H1 (cell line): ENCODE measurements at regions not wholly inside any gene's neighbourhood (a gene's known extent, or its start where the extent isn't known, plus 50 kb on each side); places are given as distances from the start of the nearest gene placed in this dataset.

Experiments
- CTCF ChIA-PET: fragments of 300-600 bp; sonication (Branson Sonifier 250); formaldehyde crosslinking; loops from one replicate; lab custom pipeline; 2021; ENCODE audit not compliant: partially characterized antibody; lab: Charles Lee
- POLR2A ChIA-PET: fragments of 300-600 bp; sonication (Branson Sonifier 250); formaldehyde crosslinking; loops from one replicate; lab custom pipeline; 2021; ENCODE audit warnings: inconsistent platforms; ENCODE audit not compliant: partially characterized antibody; lab: Charles Lee
- DNase-seq, 2 experiments: peaks; one replicate each; pipeline versions ENCODE4 v3.0.0 to v3.0.0-alpha.2; 2010 to 2022; ENCODE audit warnings: low spot score in 2 of 2, low read depth in 1 of 2, mixed read lengths in 1 of 2
- FAIRE-seq: peaks from 2 replicates; lab custom pipeline; 2011; peaks lifted over from hg19 to GRCh38; lab: Jason Lieb, UNC
- H2AFZ ChIP-seq: 2 replicates; pipeline ENCODE4 v1.8.1; 2012; ENCODE audit warnings: low read length, inconsistent platforms
- H2AK5ac ChIP-seq: 2 replicates; pipeline ENCODE4 v1.6.1; 2013; ENCODE audit warnings: low read depth, low read length
- H2BK120ac ChIP-seq: replicated peaks from 2 replicates; pipeline ENCODE3; 2013; ENCODE audit warnings: low read depth, low read length, inconsistent platforms
- H2BK12ac ChIP-seq: 2 replicates; pipeline ENCODE4 v1.6.1; 2013; ENCODE audit warnings: low read depth, low read length
- H2BK15ac ChIP-seq: 2 replicates; pipeline ENCODE4 v1.6.1; 2013; ENCODE audit warnings: low read length
- H2BK20ac ChIP-seq: 2 replicates; pipeline ENCODE4 v1.6.1; 2013; ENCODE audit warnings: low read length
- H2BK5ac ChIP-seq: 2 replicates; pipeline ENCODE4 v1.6.1; 2013; ENCODE audit warnings: low read depth, low read length
- H3K14ac ChIP-seq: 2 replicates; pipeline ENCODE4 v1.6.1; 2013; ENCODE audit warnings: inconsistent platforms; ENCODE audit not compliant: insufficient read length
- H3K18ac ChIP-seq: 2 replicates; pipeline ENCODE4 v1.6.1; 2013; ENCODE audit warnings: low read length; ENCODE audit errors: extremely low read depth
- H3K23ac ChIP-seq: 2 replicates; pipeline ENCODE4 v1.6.1; 2013; ENCODE audit warnings: inconsistent platforms; ENCODE audit not compliant: insufficient read length
- H3K23me2 ChIP-seq: 2 replicates; pipeline ENCODE4 v1.6.1; 2013; ENCODE audit warnings: low read depth, low read length
- H3K27ac ChIP-seq: 2 replicates; pipeline ENCODE4 v1.6.1; 2011; ENCODE audit warnings: low read depth, low read length, inconsistent platforms
- H3K27me3 ChIP-seq, 4 experiments: replicated peaks in 1 of 4; 1 replicate in 1 of 4; 2 replicates in 3 of 4; pipeline versions ENCODE4 v1.6.1 to v1.8.1; 2011 to 2013; ENCODE audit warnings: low read length in 3 of 4, mild to moderate bottlenecking in 3 of 4, inconsistent platforms in 2 of 4, mixed read lengths in 2 of 4, moderate library complexity in 1 of 4; ENCODE audit not compliant: control insufficient read depth in 3 of 4, insufficient read depth in 3 of 4; ENCODE audit errors: extremely low read depth in 1 of 4
- H3K36me3 ChIP-seq, 4 experiments: 2 replicates each; pipeline versions ENCODE4 v1.6.1 to v1.8.1; 2011 to 2013; ENCODE audit warnings: mild to moderate bottlenecking in 4 of 4, low read length in 3 of 4, moderate library complexity in 2 of 4, control low read depth in 1 of 4, inconsistent platforms in 1 of 4; ENCODE audit not compliant: insufficient read depth in 4 of 4, control insufficient read depth in 2 of 4
- H3K4ac ChIP-seq: replicated peaks from 2 replicates; pipeline ENCODE3; 2013; ENCODE audit warnings: low read length, low read depth, mixed read lengths, inconsistent platforms; ENCODE audit not compliant: insufficient read length
- H3K4me1 ChIP-seq, 4 experiments: replicated peaks in 1 of 4; 1 replicate in 1 of 4; 2 replicates in 3 of 4; pipeline versions ENCODE4 v1.6.1 to v1.8.1; 2011 to 2013; ENCODE audit warnings: low read length in 3 of 4, inconsistent platforms in 2 of 4, mixed read lengths in 1 of 4; ENCODE audit not compliant: insufficient read depth in 4 of 4, control insufficient read depth in 3 of 4
- H3K4me2 ChIP-seq, 2 experiments: 2 replicates each; pipeline versions ENCODE4 v1.6.1 to v1.8.1; 2011 to 2013; ENCODE audit warnings: low read depth in 2 of 2, low read length in 2 of 2, control low read depth in 1 of 2, inconsistent platforms in 1 of 2, mild to moderate bottlenecking in 1 of 2; ENCODE audit not compliant: insufficient read depth in 1 of 2
- H3K4me3 ChIP-seq, 4 experiments: fragments of 200-600, 300-600 bp in 1 of 4; sonication (generic), shearing (Covaris generic), sonication (Bioruptor Twin) in 1 of 4; 2 replicates each; pipeline versions ENCODE4 v1.5.1 to v1.8.1; 2011 to 2016; ENCODE audit warnings: low read length in 4 of 4, low read depth in 3 of 4, control low read depth in 2 of 4, inconsistent platforms in 2 of 4, mild to moderate bottlenecking in 2 of 4, mixed read lengths in 1 of 4, moderate library complexity in 1 of 4; ENCODE audit not compliant: insufficient read depth in 2 of 4; ENCODE audit errors: extremely low read depth in 1 of 4
- H3K56ac ChIP-seq: replicated peaks from 2 replicates; pipeline ENCODE3; 2013; ENCODE audit warnings: low read depth, mild to moderate bottlenecking, mixed read lengths, low read length, inconsistent platforms; ENCODE audit not compliant: insufficient read length
- H3K79me1 ChIP-seq: 2 replicates; pipeline ENCODE4 v1.6.1; 2013; ENCODE audit warnings: low read depth, low read length, control low read depth
- H3K79me2 ChIP-seq, 2 experiments: 2 replicates each; pipeline versions ENCODE4 v1.6.1 to v1.8.1; 2012 to 2013; ENCODE audit warnings: low read length in 2 of 2, mild to moderate bottlenecking in 2 of 2, inconsistent platforms in 1 of 2; ENCODE audit not compliant: insufficient read depth in 2 of 2, control insufficient read depth in 1 of 2
- H3K9ac ChIP-seq, 4 experiments: replicated peaks in 1 of 4; 1 replicate in 1 of 4; 2 replicates in 3 of 4; pipeline versions ENCODE4 v1.6.1 to v1.8.1; 2011 to 2013; ENCODE audit warnings: low read depth in 3 of 4, low read length in 3 of 4, control low read depth in 2 of 4, mild to moderate bottlenecking in 2 of 4, moderate library complexity in 2 of 4, inconsistent platforms in 1 of 4; ENCODE audit errors: extremely low read depth in 1 of 4
- H3K9me3 ChIP-seq, 2 experiments: 2 replicates each; pipeline versions ENCODE4 v1.6.1 to v1.8.1; 2012 to 2013; ENCODE audit warnings: mild to moderate bottlenecking in 2 of 2, moderate library complexity in 2 of 2, control low read depth in 1 of 2, inconsistent platforms in 1 of 2, low read depth in 1 of 2, low read length in 1 of 2, mixed read lengths in 1 of 2; ENCODE audit not compliant: insufficient read depth in 2 of 2
- H4K20me1 ChIP-seq, 2 experiments: replicated peaks in 1 of 2; 2 replicates each; pipeline versions ENCODE3 to v1.8.1; 2011 to 2013; ENCODE audit warnings: inconsistent platforms in 2 of 2, low read length in 2 of 2, mild to moderate bottlenecking in 1 of 2; ENCODE audit not compliant: insufficient read depth in 2 of 2, control insufficient read depth in 1 of 2
- H4K5ac ChIP-seq: 2 replicates; pipeline ENCODE4 v1.6.1; 2013; ENCODE audit warnings: low read length, low read depth, mixed read lengths, inconsistent platforms; ENCODE audit not compliant: insufficient read length
- H4K8ac ChIP-seq: 2 replicates; pipeline ENCODE4 v1.8.0; 2013; ENCODE audit warnings: mild to moderate bottlenecking, moderate library complexity, low read length, inconsistent platforms; ENCODE audit not compliant: insufficient read depth; ENCODE audit errors: extremely low read depth
- H4K91ac ChIP-seq: replicated peaks from 2 replicates; pipeline ENCODE3; 2013; ENCODE audit warnings: low read length, mixed read lengths, inconsistent platforms; ENCODE audit not compliant: insufficient read length
- ATF2 ChIP-seq: IDR thresholded peaks from 2 replicates; pipeline ENCODE4 v1.6.1; 2012; ENCODE audit warnings: low read length, inconsistent platforms
- ATF3 ChIP-seq: IDR thresholded peaks from 2 replicates; pipeline ENCODE4 v1.6.1; 2011; ENCODE audit warnings: low read depth, mild to moderate bottlenecking, low read length; ENCODE audit not compliant: insufficient read depth
- JUND ChIP-seq: IDR thresholded peaks from 2 replicates; pipeline ENCODE4 v1.6.1; 2011; ENCODE audit warnings: mild to moderate bottlenecking, improper control_type of control experiment, low read length
- NANOG ChIP-seq: IDR thresholded peaks from 2 replicates; pipeline ENCODE4 v1.6.1; 2011; ENCODE audit warnings: low read length, low read depth, mild to moderate bottlenecking, inconsistent platforms; ENCODE audit not compliant: insufficient read depth, poor library complexity, severe bottlenecking
- POLR2A ChIP-seq, 2 experiments: IDR thresholded peaks; 1 replicate in 1 of 2; 2 replicates in 1 of 2; pipeline ENCODE4 v1.6.1; 2011; ENCODE audit warnings: low read depth in 2 of 2, low read length in 2 of 2, mild to moderate bottlenecking in 2 of 2; ENCODE audit errors: control extremely low read depth in 1 of 2
- SAP30 ChIP-seq: fragments of 300-600 bp; sonication (generic); IDR thresholded peaks from 2 replicates; pipeline ENCODE4 v1.7.1; 2012; ENCODE audit warnings: low read length, moderate library complexity, mild to moderate bottlenecking, inconsistent platforms; ENCODE audit not compliant: insufficient read depth, insufficient replicate concordance
- SP2 ChIP-seq: IDR thresholded peaks from 2 replicates; pipeline ENCODE4 v1.6.1; 2012; ENCODE audit warnings: mild to moderate bottlenecking, low read length, inconsistent platforms
- SP4 ChIP-seq: IDR thresholded peaks from 2 replicates; pipeline ENCODE4 v1.6.1; 2012; ENCODE audit warnings: low read length, inconsistent platforms
- SUZ12 ChIP-seq: fragments of 200-600 bp; sonication (generic); IDR thresholded peaks from 2 replicates; pipeline ENCODE4 v1.6.1; 2012; ENCODE audit warnings: mild to moderate bottlenecking, inconsistent platforms, low read length, moderate library complexity, mixed read lengths
- WGBS, 2 experiments: shearing (Covaris generic) in 1 of 2; methylation state at CpG; one replicate each; pipeline versions ENCODE4 v1.1.6 to v1.1.7; 2013 to 2015; ENCODE audit warnings: low lambda C conversion rate in 2 of 2, mixed read lengths in 2 of 2, inconsistent platforms in 1 of 2, low coverage in 1 of 2, missing lambda C conversion rate in 1 of 2; ENCODE audit not compliant: insufficient replicate concordance in 2 of 2, insufficient coverage in 1 of 2, insufficient read length in 1 of 2; ENCODE audit errors: extremely low coverage in 1 of 2, missing lambda C conversion rate in 1 of 2; 5-methylcytosine and 5-hydroxymethylcytosine counted together

- FAIRE-seq (no peak), DNase-seq (no peak)
- Histone ChIP-seq H3K14ac (no peak overlapping the region), H4K8ac (no peak overlapping the region), H3K23ac (no peak overlapping the region), H2BK20ac (peak overlapping the region; percentile 89), H2BK15ac (no peak overlapping the region; the same call in 1 of the 2 replicates), H3K18ac (peak overlapping the region; percentile 68; the same call in 1 of the 2 replicates), H3K23me2 (no peaks in the 10 kb centered on the region), H3K9ac (no peak overlapping the region), H3K4me2 (peak overlapping the region; percentile 29 to 37; a peak in 3 of 4 replicates), H3K79me1 (no peaks in the 10 kb centered on the region), H3K36me3 (no peaks in the 10 kb centered on the region), H4K20me1 (no peaks in the 10 kb centered on the region), H4K91ac (peak overlapping the region; percentile 50), H2BK12ac (peak overlapping the region; percentile 95), H2BK5ac (peak overlapping the region; percentile 82; the same call in 1 of the 2 replicates), H2BK120ac (peak overlapping the region; percentile 19), H3K4me3 (peak overlapping the region in 2 of 4 experiments; percentile 5 to 23; a peak in 2 of 8 replicates), H3K27me3 (peaks cover 0 to 2% (median 0%) of the 10 kb centered on the region in 4 experiments; a peak in 3 of 7 replicates), H3K79me2 (no peaks in the 10 kb centered on the region), H3K4ac (peak overlapping the region; percentile 61), H3K9me3 (peaks cover 0 to 3% of the 10 kb centered on the region in 2 experiments; a peak in 1 of 4 replicates), H3K4me1 (peaks cover 3 to 16% (median 13%) of the 10 kb centered on the region in 4 experiments), H2AK5ac (peak overlapping the region; percentile 17; the same call in 1 of the 2 replicates), H2AFZ (peak overlapping the region; percentile 87), H3K56ac (no peak overlapping the region), H3K27ac (no peak overlapping the region), H4K5ac (no peak overlapping the region)
- 73% methylated on average over 12 of the region's 12 CpGs; no CpG with 5 or more reads in 1 of the 2 experiments for WGBS, 2 experiments
- POLR2A ChIA-PET, result interaction anchor here (0.9 to 1.4 kb wide), 2 partner anchors 10 to 19 kb away, joined by 3 to 4 read pairs; no protein-coding TSS in a partner anchor
- CTCF ChIA-PET, result interaction anchor here (0.7 to 1.4 kb wide), 7 partner anchors 8 to 150 kb away, joined by 3 to 4 read pairs (median 3); no protein-coding TSS in a partner anchor
- TF ChIP-seq JUND (no peak), SUZ12 (no peak), NANOG (no peak), SAP30 (no peak), POLR2A (IDR thresholded peaks at IDR 0.05; ENCODE audit: control extremely low read depth in 1 of 2, low read depth in 2 of 2, low read length in 2 of 2) (no peak), SP2 (no peak), ATF2 (no peak), ATF3 (no peak), SP4 (no peak)
Observed at GRCh38 chr6:4655196-4656025, 120.8 kb upstream of the CDYL start.
